Hepatocyte (in vitro differentiated cells): ENCODE measurements at regions not wholly inside any gene's neighbourhood (a gene's known extent, or its start where the extent isn't known, plus 50 kb on each side); places are given as distances from the start of the nearest gene placed in this dataset.

ENCODE experiments used
- EZH2 ChIP-seq: fragments of 200-600 bp; sonication (generic); IDR thresholded peaks from 2 replicates; pipeline ENCODE4 v1.6.1; 2016; ENCODE audit warnings: antibody characterized with exemption, mild to moderate bottlenecking, borderline replicate concordance
- EZH2phosphoT487 ChIP-seq: fragments of 200-600 bp; sonication (generic); IDR thresholded peaks from one replicate; pipeline ENCODE4 v1.6.1; 2018; ENCODE audit warnings: antibody characterized with exemption, mild to moderate bottlenecking, low read depth, moderate library complexity; ENCODE audit not compliant: unreplicated experiment, severe bottlenecking
- TF ChIP-seq, protein P1 (sequence below): fragments of 200-600 bp; sonication (generic); IDR thresholded peaks from 2 replicates; pipeline ENCODE4 v1.5.1; 2016; ENCODE audit warnings: antibody characterized with exemption, mild to moderate bottlenecking; ENCODE audit not compliant: poor library complexity

DNA sequence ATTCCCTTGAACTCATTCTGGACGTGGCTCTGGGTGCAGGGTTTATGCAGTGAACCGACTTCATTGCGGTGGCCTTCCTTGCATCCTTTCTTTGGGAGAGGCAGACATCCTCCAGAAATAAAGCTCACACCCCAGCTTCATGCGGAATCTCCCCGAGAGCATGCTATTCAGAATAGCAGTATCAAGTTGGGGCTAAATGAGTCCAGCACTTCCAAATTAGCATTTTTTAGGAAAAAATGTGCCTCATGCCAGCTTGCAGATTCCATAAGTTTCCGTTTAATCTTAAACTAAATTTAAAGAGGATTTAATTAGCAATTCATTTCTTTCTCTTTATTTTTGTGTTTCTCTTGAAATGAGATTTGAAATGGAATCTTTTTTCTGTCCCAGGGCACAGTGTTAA lies 107.4 kb upstream of the HDAC4 start:
- TF ChIP-seq, protein P1, sequence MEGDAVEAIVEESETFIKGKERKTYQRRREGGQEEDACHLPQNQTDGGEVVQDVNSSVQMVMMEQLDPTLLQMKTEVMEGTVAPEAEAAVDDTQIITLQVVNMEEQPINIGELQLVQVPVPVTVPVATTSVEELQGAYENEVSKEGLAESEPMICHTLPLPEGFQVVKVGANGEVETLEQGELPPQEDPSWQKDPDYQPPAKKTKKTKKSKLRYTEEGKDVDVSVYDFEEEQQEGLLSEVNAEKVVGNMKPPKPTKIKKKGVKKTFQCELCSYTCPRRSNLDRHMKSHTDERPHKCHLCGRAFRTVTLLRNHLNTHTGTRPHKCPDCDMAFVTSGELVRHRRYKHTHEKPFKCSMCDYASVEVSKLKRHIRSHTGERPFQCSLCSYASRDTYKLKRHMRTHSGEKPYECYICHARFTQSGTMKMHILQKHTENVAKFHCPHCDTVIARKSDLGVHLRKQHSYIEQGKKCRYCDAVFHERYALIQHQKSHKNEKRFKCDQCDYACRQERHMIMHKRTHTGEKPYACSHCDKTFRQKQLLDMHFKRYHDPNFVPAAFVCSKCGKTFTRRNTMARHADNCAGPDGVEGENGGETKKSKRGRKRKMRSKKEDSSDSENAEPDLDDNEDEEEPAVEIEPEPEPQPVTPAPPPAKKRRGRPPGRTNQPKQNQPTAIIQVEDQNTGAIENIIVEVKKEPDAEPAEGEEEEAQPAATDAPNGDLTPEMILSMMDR, result no peak
- TF ChIP-seq EZH2phosphoT487, result no peak
- no peak for TF ChIP-seq EZH2
